Activated CD4-positive, CD25-positive, alpha-beta regulatory T cell treated with anti-CD3 and anti-CD28 coated beads, Interleukin-2, amount 50 U/mL, for 16 hours (primary cell): ENCODE measurements at regions not wholly inside any gene's neighbourhood (a gene's known extent, or its start where the extent isn't known, plus 50 kb on each side); places are given as distances from the start of the nearest gene placed in this dataset.
A peak's percentile ranks its signal among the peaks of the same experiment; 100 is the strongest.
"Not testable (repeated sequence)": the region's sequence is repeated elsewhere in the genome, so short reads cannot be mapped to it uniquely, and the experiment has no call there.

ENCODE experiments used
- DNase-seq: peaks from one replicate; pipeline ENCODE4 v3.0.0-alpha.2; 2020; ENCODE audit warnings: low read depth, low spot score

GRCh38 chr7:65731562-65732035 is 141.3 kb upstream of the VKORC1L1 start:
- DNase-seq: no peak

- no peak for DNase-seq
These were observed 128.5 kb upstream of the VKORC1L1 start for GRCh38 chr7:65744406-65744805.

- no peak for DNase-seq
These were observed 126.5 kb upstream of the VKORC1L1 start for GRCh38 chr7:65746398-65746669.

GRCh38 chr7:65749039-65749438 is 123.8 kb upstream of the VKORC1L1 start:
- DNase-seq: no peak

GRCh38 chr7:65749518-65749917 is 123.4 kb upstream of the VKORC1L1 start:
- DNase-seq: no peak

- DNase-seq: peak; percentile 73
These were observed 122.1 kb upstream of the VKORC1L1 start for GRCh38 chr7:65750511-65751344.

GRCh38 chr7:65754070-65754469 is 118.8 kb upstream of the VKORC1L1 start:
- DNase-seq: not testable (repeated sequence)

GRCh38 chr7:65758991-65759390 is 113.9 kb upstream of the VKORC1L1 start:
- DNase-seq: not testable (repeated sequence)

GRCh38 chr7:65762712-65763111 is 110.2 kb upstream of the VKORC1L1 start:
- not testable (repeated sequence) for DNase-seq

- DNase-seq: not testable (repeated sequence)
These were observed 109.8 kb upstream of the VKORC1L1 start for GRCh38 chr7:65763114-65763513.

- peak; percentile 90 for DNase-seq
These were observed 102.2 kb upstream of the VKORC1L1 start for GRCh38 chr7:65770473-65771225.

GRCh38 chr7:65771226-65771569 is 101.7 kb upstream of the VKORC1L1 start:
- not testable (repeated sequence) for DNase-seq

- DNase-seq: not testable (repeated sequence)
These were observed 96.2 kb upstream of the VKORC1L1 start for GRCh38 chr7:65776677-65777076.

GRCh38 chr7:65789943-65790342 is 82.9 kb upstream of the VKORC1L1 start:
- not testable (repeated sequence) for DNase-seq

- not testable (repeated sequence) for DNase-seq
These were observed 81.1 kb upstream of the VKORC1L1 start for GRCh38 chr7:65791788-65792187.

- DNase-seq: not testable (repeated sequence)
These were observed 80.1 kb upstream of the VKORC1L1 start for GRCh38 chr7:65792726-65793125.

GRCh38 chr7:65794671-65795391 is 78.0 kb upstream of the VKORC1L1 start:
- not testable (repeated sequence) for DNase-seq

- DNase-seq: not testable (repeated sequence)
These were observed 77.5 kb upstream of the VKORC1L1 start for GRCh38 chr7:65795392-65795716.

GRCh38 chr7:65796205-65796604 is 76.7 kb upstream of the VKORC1L1 start:
- no peak for DNase-seq

- not testable (repeated sequence) for DNase-seq
These were observed 75.8 kb upstream of the VKORC1L1 start for GRCh38 chr7:65797086-65797485.

- DNase-seq: not testable (repeated sequence)
These were observed 75.3 kb upstream of the VKORC1L1 start for GRCh38 chr7:65797566-65797965.
